ENCODE measurements at regions not wholly inside any gene's neighbourhood (a gene's known extent, or its start where the extent isn't known, plus 50 kb on each side); places are given as distances from the start of the nearest gene placed in this dataset.

GRCh38 chr18:40160361-40160760 lies 1794.7 kb upstream of the PIK3C3 start:
- TF ChIP-seq, protein P1, sequence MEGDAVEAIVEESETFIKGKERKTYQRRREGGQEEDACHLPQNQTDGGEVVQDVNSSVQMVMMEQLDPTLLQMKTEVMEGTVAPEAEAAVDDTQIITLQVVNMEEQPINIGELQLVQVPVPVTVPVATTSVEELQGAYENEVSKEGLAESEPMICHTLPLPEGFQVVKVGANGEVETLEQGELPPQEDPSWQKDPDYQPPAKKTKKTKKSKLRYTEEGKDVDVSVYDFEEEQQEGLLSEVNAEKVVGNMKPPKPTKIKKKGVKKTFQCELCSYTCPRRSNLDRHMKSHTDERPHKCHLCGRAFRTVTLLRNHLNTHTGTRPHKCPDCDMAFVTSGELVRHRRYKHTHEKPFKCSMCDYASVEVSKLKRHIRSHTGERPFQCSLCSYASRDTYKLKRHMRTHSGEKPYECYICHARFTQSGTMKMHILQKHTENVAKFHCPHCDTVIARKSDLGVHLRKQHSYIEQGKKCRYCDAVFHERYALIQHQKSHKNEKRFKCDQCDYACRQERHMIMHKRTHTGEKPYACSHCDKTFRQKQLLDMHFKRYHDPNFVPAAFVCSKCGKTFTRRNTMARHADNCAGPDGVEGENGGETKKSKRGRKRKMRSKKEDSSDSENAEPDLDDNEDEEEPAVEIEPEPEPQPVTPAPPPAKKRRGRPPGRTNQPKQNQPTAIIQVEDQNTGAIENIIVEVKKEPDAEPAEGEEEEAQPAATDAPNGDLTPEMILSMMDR (IDR thresholded peaks at IDR 0.05; ENCODE audit: low read depth, low read length), result no peak
- TF ChIP-seq POLR2A (IDR thresholded peaks at IDR 0.05; ENCODE audit: extremely low read depth, insufficient read length), result no peak
- TF ChIP-seq MAX (IDR thresholded peaks at IDR 0.05; ENCODE audit: low read depth, low read length), result no peak
- no peak for TF ChIP-seq MYC (IDR thresholded peaks at IDR 0.05; ENCODE audit: low read depth, low read length)
